Activated B cell treated with CpG ODN at 0.5 μM for 24 hours (primary cell): ENCODE measurements at regions not wholly inside any gene's neighbourhood (a gene's known extent, or its start where the extent isn't known, plus 50 kb on each side); places are given as distances from the start of the nearest gene placed in this dataset.

ENCODE experiments used
- ATAC-seq: fragments of 200-7000 bp; cut with Tn5 transposase; one replicate; pipeline ENCODE4 v1.10.0; 2021; ENCODE audit warnings: low read depth, mild to moderate bottlenecking, moderate library complexity
- CTCF ChIA-PET: fragments of 350-600 bp; sonication (Branson Sonifier 250); formaldehyde crosslinking; loops from one replicate; lab custom pipeline; 2021; ENCODE audit warnings: antibody characterized with exemption; lab: Charles Lee
- POLR2A ChIA-PET: fragments of 350-600 bp; sonication (Branson Sonifier 250); formaldehyde crosslinking; loops from one replicate; lab custom pipeline; 2021; ENCODE audit warnings: antibody characterized with exemption; lab: Charles Lee
- DNase-seq: peaks from one replicate; pipeline ENCODE4 v3.0.0; 2022
- H3K27ac Mint-ChIP-seq: one replicate; pipeline ENCODE4 v1.8.0; 2020; ENCODE audit warnings: mixed read lengths
- H3K27me3 Mint-ChIP-seq: one replicate; pipeline ENCODE4 v1.8.0; 2021; ENCODE audit warnings: mixed read lengths
- H3K36me3 Mint-ChIP-seq: one replicate; pipeline ENCODE4 v1.8.0; 2021; ENCODE audit warnings: low read depth, mixed read lengths
- H3K4me1 Mint-ChIP-seq: one replicate; pipeline ENCODE4 v1.8.0; 2021; ENCODE audit warnings: mixed read lengths
- H3K4me3 Mint-ChIP-seq: one replicate; pipeline ENCODE4 v1.8.0; 2020; ENCODE audit warnings: mild to moderate bottlenecking, mixed read lengths
- H3K9me3 Mint-ChIP-seq: one replicate; pipeline ENCODE4 v1.8.0; 2020; ENCODE audit warnings: mixed read lengths
- CTCF ChIP-seq: fragments of 200-600 bp; IDR thresholded peaks from one replicate; pipeline ENCODE4 v1.8.0; 2022; ENCODE audit warnings: antibody characterized with exemption, mild to moderate bottlenecking
- intact Hi-C: fragments of 100-400 bp; cut with micrococcal nuclease; formaldehyde crosslinking; loops from one replicate; pipeline ENCODE4 v1.15.1; 2024

GRCh38 chr9:83166372-83166771 is 103.4 kb upstream of the RASEF start:
- DNase-seq (no peak), ATAC-seq (no peak)
- CTCF ChIA-PET = no interaction called here
- intact Hi-C loops = no loop called here
- H3K4me3 Mint-ChIP-seq = no peak overlapping the region
- POLR2A ChIA-PET = no interaction called here
- TF ChIP-seq CTCF = no peak
- H3K27ac Mint-ChIP-seq = no peak overlapping the region
- peaks cover 6% of the 10 kb centered on the region for H3K9me3 Mint-ChIP-seq
- no peaks in the 10 kb centered on the region for H3K27me3 Mint-ChIP-seq
- H3K4me1 Mint-ChIP-seq = no peaks in the 10 kb centered on the region
- H3K36me3 Mint-ChIP-seq = no peaks in the 10 kb centered on the region

DNA sequence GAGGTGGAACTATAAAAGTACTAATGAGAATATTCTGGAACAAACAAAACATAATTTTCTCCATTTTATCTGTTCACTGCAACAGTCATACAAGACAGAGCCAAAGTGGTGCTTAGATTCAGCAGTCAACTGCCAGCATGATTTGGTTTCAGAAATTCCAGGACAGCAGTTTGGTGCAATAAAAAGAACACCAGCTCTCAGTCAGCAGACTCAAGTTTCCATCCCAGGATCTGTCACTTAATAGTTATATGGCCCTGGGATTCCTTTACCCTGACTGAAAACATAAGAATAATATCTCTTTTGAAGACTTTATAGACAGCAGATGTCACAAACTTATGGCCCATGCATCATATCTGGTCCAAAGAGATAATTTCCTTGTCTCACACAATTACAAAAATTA is 92.8 kb upstream of the RASEF start:
- ChIA-PET CTCF (no interaction called here), POLR2A (no interaction called here)
- Mint-ChIP-seq H3K4me1 (no peaks in the 10 kb centered on the region), H3K4me3 (no peak overlapping the region), H3K27me3 (no peaks in the 10 kb centered on the region), H3K36me3 (no peaks in the 10 kb centered on the region), H3K27ac (no peak overlapping the region), H3K9me3 (peaks cover 3% of the 10 kb centered on the region)
- DNase-seq = no peak
- ATAC-seq = no peak
- no peak for TF ChIP-seq CTCF
- intact Hi-C loops = no loop called here

DNA sequence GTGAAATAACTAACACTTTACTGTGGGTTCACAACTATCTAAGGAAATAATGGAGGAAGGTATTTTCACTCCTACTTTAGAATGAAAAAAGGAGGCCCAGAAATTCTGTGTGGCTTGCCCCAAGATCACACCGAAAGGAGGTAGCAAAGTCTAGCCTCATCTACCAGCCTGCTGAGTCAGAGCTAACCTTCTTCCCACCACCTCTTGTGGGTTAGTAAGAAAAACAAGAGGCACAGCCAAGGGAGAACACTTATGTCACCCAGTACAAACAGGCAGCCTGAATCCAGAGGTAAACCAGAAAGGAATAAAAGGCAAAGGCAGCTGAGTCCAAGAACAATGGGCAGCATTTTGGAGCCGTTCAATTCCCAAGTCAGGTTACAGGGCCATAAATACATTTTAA is 91.9 kb upstream of the RASEF start:
- DNase-seq (no peak), ATAC-seq (no peak)
- H3K9me3 Mint-ChIP-seq = no peaks in the 10 kb centered on the region
- no peaks in the 10 kb centered on the region for H3K27me3 Mint-ChIP-seq
- no peaks in the 10 kb centered on the region for H3K36me3 Mint-ChIP-seq
- ChIA-PET POLR2A (no interaction called here), CTCF (no interaction called here)
- no peak overlapping the region for H3K4me3 Mint-ChIP-seq
- no peak for TF ChIP-seq CTCF
- intact Hi-C loops = no loop called here
- no peaks in the 10 kb centered on the region for H3K4me1 Mint-ChIP-seq
- H3K27ac Mint-ChIP-seq = no peak overlapping the region

- no peaks in the 10 kb centered on the region for H3K9me3 Mint-ChIP-seq
- no peaks in the 10 kb centered on the region for H3K36me3 Mint-ChIP-seq
- no peak overlapping the region for H3K4me3 Mint-ChIP-seq
- POLR2A ChIA-PET = no interaction called here
- ATAC-seq (no peak), DNase-seq (no peak)
- no peak overlapping the region for H3K27ac Mint-ChIP-seq
- H3K4me1 Mint-ChIP-seq = no peaks in the 10 kb centered on the region
- TF ChIP-seq CTCF = no peak
- intact Hi-C loops = no loop called here
- CTCF ChIA-PET = no interaction called here
- H3K27me3 Mint-ChIP-seq = no peaks in the 10 kb centered on the region
Measured at GRCh38 chr9:83154087-83154736, 91.3 kb upstream of the RASEF start.

DNA sequence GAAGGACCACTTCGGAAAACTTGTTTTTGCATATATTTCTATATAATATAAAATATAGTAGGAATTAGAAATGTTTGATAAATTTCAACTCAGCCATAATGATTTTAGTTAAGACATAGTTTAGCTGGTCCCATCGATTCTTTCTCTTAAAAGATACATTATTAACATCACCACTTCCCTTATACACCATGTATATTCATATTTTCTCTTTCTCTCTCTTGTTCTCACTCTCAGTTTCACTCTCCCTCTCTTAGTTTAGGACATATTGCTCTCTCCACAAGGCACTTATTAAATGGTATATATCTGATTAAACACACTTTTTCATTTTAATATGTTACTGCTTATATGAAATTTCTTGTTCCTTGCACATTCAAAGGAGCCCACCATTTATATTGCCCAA is 90.1 kb upstream of the RASEF start:
- no peak overlapping the region for H3K4me3 Mint-ChIP-seq
- CTCF ChIA-PET = no interaction called here
- no peaks in the 10 kb centered on the region for H3K36me3 Mint-ChIP-seq
- intact Hi-C loops = no loop called here
- POLR2A ChIA-PET = no interaction called here
- no peaks in the 10 kb centered on the region for H3K27me3 Mint-ChIP-seq
- ATAC-seq (no peak), DNase-seq (no peak)
- no peaks in the 10 kb centered on the region for H3K4me1 Mint-ChIP-seq
- no peak overlapping the region for H3K27ac Mint-ChIP-seq
- no peaks in the 10 kb centered on the region for H3K9me3 Mint-ChIP-seq
- no peak for TF ChIP-seq CTCF
